Activated CD4-positive, alpha-beta T cell treated with anti-CD3 and anti-CD28 coated beads for 36 hours (primary cell): ENCODE measurements at regions not wholly inside any gene's neighbourhood (a gene's known extent, or its start where the extent isn't known, plus 50 kb on each side); places are given as distances from the start of the nearest gene placed in this dataset.

Experiments used
- ATAC-seq: fragments of 200-7000 bp; cut with Tn5 transposase; one replicate; pipeline ENCODE4 v1.10.0; 2021; ENCODE audit warnings: mild to moderate bottlenecking, moderate library complexity
- CTCF ChIA-PET: fragments of 350-600 bp; sonication (Branson Sonifier 250); formaldehyde crosslinking; loops from one replicate; lab custom pipeline; 2021; ENCODE audit warnings: antibody characterized with exemption; lab: Charles Lee
- POLR2A ChIA-PET: fragments of 350-600 bp; sonication (Branson Sonifier 250); formaldehyde crosslinking; loops from one replicate; lab custom pipeline; 2021; ENCODE audit warnings: antibody characterized with exemption, inconsistent platforms; lab: Charles Lee
- DNase-seq: peaks from one replicate; pipeline ENCODE4 v3.0.0-alpha.2; 2020
- H3K27ac Mint-ChIP-seq: one replicate; pipeline ENCODE4 v1.8.0; 2021; ENCODE audit warnings: mixed read lengths
- H3K27me3 Mint-ChIP-seq: one replicate; pipeline ENCODE4 v1.8.0; 2021; ENCODE audit warnings: mixed read lengths
- H3K36me3 Mint-ChIP-seq: one replicate; pipeline ENCODE4 v1.8.0; 2021; ENCODE audit warnings: low read depth, mixed read lengths
- H3K4me1 Mint-ChIP-seq: one replicate; pipeline ENCODE4 v1.8.0; 2021; ENCODE audit warnings: mixed read lengths
- H3K4me3 Mint-ChIP-seq: one replicate; pipeline ENCODE4 v1.8.0; 2021; ENCODE audit warnings: mild to moderate bottlenecking, moderate library complexity, mixed read lengths
- H3K9me3 Mint-ChIP-seq: one replicate; pipeline ENCODE4 v1.8.0; 2021; ENCODE audit warnings: low read depth, mixed read lengths
- intact Hi-C, 2 experiments: fragments of 100-400 bp; cut with DNase I in 1 of 2; cut with micrococcal nuclease in 1 of 2; formaldehyde crosslinking; loops; one replicate each; pipeline versions ENCODE4 v1.14.2 to v1.15.1; 2022 to 2024; cut with DNase I, micrococcal nuclease

GRCh38 chr13:106382534-106382933 lies 152.9 kb downstream of the EFNB2 start:
- ChIA-PET POLR2A (no interaction called here), CTCF (interaction anchor here (0.6 kb wide), 1 partner anchor 76 kb away, joined by 3 read pairs; no protein-coding TSS in a partner anchor)
- H3K27ac Mint-ChIP-seq, result no peak overlapping the region
- intact Hi-C loops, result no loop called here
- ATAC-seq (no peak), DNase-seq (no peak)
- no peaks in the 10 kb centered on the region for H3K4me1 Mint-ChIP-seq
- H3K9me3 Mint-ChIP-seq, result no peaks in the 10 kb centered on the region
- H3K36me3 Mint-ChIP-seq, result no peaks in the 10 kb centered on the region
- no peaks in the 10 kb centered on the region for H3K27me3 Mint-ChIP-seq
- no peak overlapping the region for H3K4me3 Mint-ChIP-seq

GRCh38 chr13:106381091-106381490 lies 154.4 kb downstream of the EFNB2 start:
- Mint-ChIP-seq H3K4me1 (no peaks in the 10 kb centered on the region), H3K9me3 (no peaks in the 10 kb centered on the region), H3K27ac (no peak overlapping the region), H3K4me3 (no peak overlapping the region), H3K36me3 (no peaks in the 10 kb centered on the region), H3K27me3 (no peaks in the 10 kb centered on the region)
- intact Hi-C loops, result no loop called here
- no peak for DNase-seq
- ChIA-PET CTCF (no interaction called here), POLR2A (no interaction called here)
- no peak for ATAC-seq

- ChIA-PET POLR2A (no interaction called here), CTCF (no interaction called here)
- Mint-ChIP-seq H3K27ac (no peak overlapping the region), H3K4me1 (no peaks in the 10 kb centered on the region), H3K36me3 (no peaks in the 10 kb centered on the region), H3K4me3 (no peak overlapping the region), H3K9me3 (no peaks in the 10 kb centered on the region), H3K27me3 (no peaks in the 10 kb centered on the region)
- intact Hi-C loops, result no loop called here
- DNase-seq (no peak), ATAC-seq (no peak)
Measured at GRCh38 chr13:106377931-106378662, 157.4 kb downstream of the EFNB2 start.

- intact Hi-C loops, result no loop called here
- Mint-ChIP-seq H3K27ac (no peak overlapping the region), H3K36me3 (no peaks in the 10 kb centered on the region), H3K27me3 (peaks cover 3% of the 10 kb centered on the region), H3K9me3 (no peaks in the 10 kb centered on the region), H3K4me1 (no peaks in the 10 kb centered on the region), H3K4me3 (no peak overlapping the region)
- ChIA-PET POLR2A (no interaction called here), CTCF (no interaction called here)
- DNase-seq, result no peak
- ATAC-seq, result no peak
Measured at GRCh38 chr13:106377341-106377740, 158.1 kb downstream of the EFNB2 start.

DNA sequence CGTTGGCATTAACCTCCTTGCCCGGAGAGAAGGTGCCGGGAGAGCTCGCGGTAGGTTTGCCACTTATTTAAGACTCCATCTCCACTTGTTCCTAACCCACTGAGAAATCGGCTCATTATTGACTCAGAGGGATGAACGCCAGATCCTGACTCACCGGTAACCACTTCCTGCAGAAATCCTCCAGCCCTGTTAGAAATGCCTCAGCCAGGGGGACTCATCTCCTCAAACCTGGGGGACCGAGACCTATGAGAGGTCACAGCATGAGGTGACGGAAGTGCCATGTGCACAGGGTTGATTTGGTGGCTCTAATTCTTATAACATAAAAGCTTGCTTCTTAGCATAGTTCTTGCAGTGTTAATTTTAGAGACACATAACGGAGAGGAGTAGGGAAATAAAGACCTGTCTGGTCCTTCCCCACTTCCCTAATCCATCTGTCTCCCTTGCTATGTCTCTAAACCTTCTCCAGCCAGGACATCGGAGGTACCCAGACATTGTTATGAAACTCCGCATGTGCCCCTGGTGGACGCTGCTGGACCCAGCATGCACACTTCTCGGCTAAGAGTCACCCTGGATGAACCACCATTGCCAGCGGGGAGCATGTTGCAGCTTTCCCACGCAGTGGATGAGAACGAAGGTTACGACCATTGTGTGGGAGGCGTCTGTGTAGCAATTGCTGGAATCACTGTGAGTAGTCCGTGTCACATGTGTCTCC lies 158.9 kb downstream of the EFNB2 start:
- no peaks in the 10 kb centered on the region for H3K9me3 Mint-ChIP-seq
- peaks cover 7% of the 10 kb centered on the region for H3K27me3 Mint-ChIP-seq
- H3K27ac Mint-ChIP-seq, result no peak overlapping the region
- intact Hi-C loops, result no loop called here
- H3K36me3 Mint-ChIP-seq, result no peaks in the 10 kb centered on the region
- ChIA-PET POLR2A (no interaction called here), CTCF (interaction anchor here (0.6 kb wide), 1 partner anchor 602 kb away, joined by 3 read pairs; no protein-coding TSS in a partner anchor)
- no peak overlapping the region for H3K4me3 Mint-ChIP-seq
- DNase-seq (peak; percentile 26), ATAC-seq (peak; percentile 62)
- H3K4me1 Mint-ChIP-seq, result no peaks in the 10 kb centered on the region

GRCh38 chr13:106375085-106375484 lies 160.4 kb downstream of the EFNB2 start:
- no peak overlapping the region for H3K4me3 Mint-ChIP-seq
- ChIA-PET POLR2A (no interaction called here), CTCF (no interaction called here)
- H3K36me3 Mint-ChIP-seq, result no peaks in the 10 kb centered on the region
- intact Hi-C loops, result no loop called here
- peaks cover 13% of the 10 kb centered on the region for H3K27me3 Mint-ChIP-seq
- H3K27ac Mint-ChIP-seq, result no peak overlapping the region
- H3K9me3 Mint-ChIP-seq, result no peaks in the 10 kb centered on the region
- H3K4me1 Mint-ChIP-seq, result no peaks in the 10 kb centered on the region
- no peak for ATAC-seq
- no peak for DNase-seq

GRCh38 chr13:106374631-106375030 lies 160.8 kb downstream of the EFNB2 start:
- Mint-ChIP-seq H3K9me3 (no peaks in the 10 kb centered on the region), H3K27me3 (peaks cover 13% of the 10 kb centered on the region), H3K36me3 (no peaks in the 10 kb centered on the region), H3K27ac (no peak overlapping the region), H3K4me3 (no peak overlapping the region), H3K4me1 (no peaks in the 10 kb centered on the region)
- DNase-seq (no peak), ATAC-seq (no peak)
- intact Hi-C loops, result no loop called here
- ChIA-PET CTCF (interaction anchor here (0.7 kb wide), 2 partner anchors 163 to 520 kb away, joined by 3 read pairs; no protein-coding TSS in a partner anchor), POLR2A (no interaction called here)

GRCh38 chr13:106373989-106374572 lies 161.4 kb downstream of the EFNB2 start:
- peak; percentile 38 for DNase-seq
- no peak overlapping the region for H3K4me3 Mint-ChIP-seq
- peak; percentile 82 for ATAC-seq

DNA sequence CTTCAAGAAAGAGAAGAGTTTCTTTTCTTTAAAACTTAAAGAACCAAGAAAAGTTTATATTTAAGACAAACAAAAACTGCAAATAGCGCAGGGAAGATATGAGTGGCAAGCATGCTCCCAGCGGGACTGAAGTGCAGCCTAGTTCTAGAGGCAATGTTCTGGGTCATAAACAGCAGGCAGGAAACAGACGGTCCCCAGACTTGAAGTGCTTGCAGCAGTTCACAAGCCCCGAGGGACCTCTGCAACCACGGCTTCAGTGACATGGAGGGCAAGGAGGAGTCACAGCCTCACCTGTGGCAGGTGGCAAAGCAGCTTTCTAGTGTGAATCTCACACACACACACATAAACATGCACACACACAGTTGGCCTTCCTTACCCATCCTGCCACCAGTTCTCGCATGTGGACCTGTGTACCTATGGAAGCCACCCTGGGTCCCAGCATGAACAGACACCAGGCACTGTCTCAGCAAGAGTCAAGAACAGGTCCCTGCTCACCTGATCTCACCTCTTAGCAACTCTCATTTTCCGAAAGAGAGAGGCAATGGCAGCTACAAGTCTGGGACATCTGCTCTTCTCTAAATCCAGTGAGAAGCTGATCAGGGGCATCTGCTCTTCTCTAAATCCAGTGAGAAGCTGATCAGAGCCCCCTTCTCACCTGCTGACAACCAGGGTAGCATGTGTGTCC lies 162.0 kb downstream of the EFNB2 start:
- Mint-ChIP-seq H3K4me3 (no peak overlapping the region), H3K4me1 (no peaks in the 10 kb centered on the region), H3K9me3 (no peaks in the 10 kb centered on the region), H3K27me3 (peaks cover 13% of the 10 kb centered on the region), H3K27ac (no peak overlapping the region), H3K36me3 (no peaks in the 10 kb centered on the region)
- ATAC-seq (no peak), DNase-seq (no peak)
- CTCF ChIA-PET, result interaction anchor here (1.0 kb wide), 1 partner anchor 10 kb away, joined by 3 read pairs; no protein-coding TSS in a partner anchor
- POLR2A ChIA-PET, result no interaction called here
- intact Hi-C loops, result no loop called here

More at GRCh38 chr13:106373989-106374572, 161.4 kb downstream of the EFNB2 start:
- Mint-ChIP-seq H3K36me3 (no peaks in the 10 kb centered on the region), H3K4me1 (no peaks in the 10 kb centered on the region), H3K27ac (no peak overlapping the region), H3K9me3 (no peaks in the 10 kb centered on the region), H3K27me3 (peaks cover 13% of the 10 kb centered on the region)
- intact Hi-C loops, result no loop called here
- CTCF ChIA-PET, result interaction anchor here (0.7 to 1.0 kb wide), 3 partner anchors 9 to 519 kb away, joined by 3 read pairs; no protein-coding TSS in a partner anchor
- POLR2A ChIA-PET, result no interaction called here

DNA sequence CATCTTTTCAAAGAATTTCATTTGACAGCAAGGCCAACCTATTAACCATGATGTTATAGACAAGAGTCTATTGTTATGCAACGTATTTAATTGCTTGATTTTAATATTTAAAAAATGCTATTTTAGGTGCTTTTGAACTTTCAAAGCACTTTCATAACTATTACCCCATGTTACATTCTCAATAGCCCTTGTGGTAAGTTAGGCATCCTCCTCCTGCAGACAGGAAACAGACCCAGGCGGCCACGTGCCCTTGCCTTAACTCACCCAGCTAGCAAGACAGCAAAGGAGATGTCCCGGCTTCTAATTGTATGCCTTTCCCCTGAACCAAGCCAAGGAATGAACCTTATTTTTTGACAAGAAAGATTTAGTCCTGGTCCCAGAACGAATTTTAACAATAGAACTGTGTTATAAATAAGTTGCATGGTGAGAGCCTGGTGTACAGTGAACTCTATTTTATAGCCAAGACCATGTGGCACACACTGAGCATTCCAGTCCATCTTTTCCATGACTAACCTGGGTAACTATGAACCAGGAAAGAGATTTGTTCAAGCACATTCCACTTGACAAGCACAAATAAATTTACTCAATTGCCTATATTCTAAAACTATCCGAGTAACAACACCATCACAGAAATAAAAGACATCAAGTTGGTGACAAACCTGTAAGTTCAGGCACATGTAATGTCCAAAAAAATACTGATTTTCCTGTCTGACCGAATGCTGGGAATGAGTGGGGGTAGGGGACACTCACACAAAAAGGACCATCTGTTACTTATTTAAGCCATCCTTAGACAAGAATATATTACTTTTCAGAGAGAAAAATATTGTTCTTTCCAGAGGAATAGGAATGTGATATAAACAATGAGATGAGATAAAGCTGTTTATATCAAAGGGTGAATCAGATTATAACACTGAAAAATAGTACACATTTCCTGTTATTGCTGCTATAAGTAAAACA lies 163.0 kb downstream of the EFNB2 start:
- Mint-ChIP-seq H3K27me3 (peaks cover 13% of the 10 kb centered on the region), H3K9me3 (no peaks in the 10 kb centered on the region), H3K4me1 (no peaks in the 10 kb centered on the region), H3K36me3 (no peaks in the 10 kb centered on the region), H3K4me3 (no peak overlapping the region), H3K27ac (no peak overlapping the region)
- POLR2A ChIA-PET, result no interaction called here
- intact Hi-C loops, result no loop called here
- DNase-seq (no peak), ATAC-seq (no peak)
- CTCF ChIA-PET, result no interaction called here
